Heart left ventricle (tissue), 13 donors: ENCODE measurements at regions not wholly inside any gene's neighbourhood (a gene's known extent, or its start where the extent isn't known, plus 50 kb on each side); places are given as distances from the start of the nearest gene placed in this dataset.

ENCODE experiments used
- POLR2A ChIP-seq, 2 donors: fragments of 450-650 bp; IDR thresholded peaks; one replicate each; pipeline ENCODE4 v1.6.1; 2017; ENCODE audit warnings: antibody characterized with exemption in 2 of 2, mild to moderate bottlenecking in 2 of 2, moderate library complexity in 2 of 2
- TF ChIP-seq, protein P1 (sequence below), 12 donors: fragments of 200-600 bp; sonication (generic) in 4 of 12; IDR thresholded peaks; one replicate each; pipeline versions ENCODE4 v1.5.0 to v1.8.0; 2018 to 2022; ENCODE audit warnings: antibody characterized with exemption in 12 of 12, mild to moderate bottlenecking in 5 of 12
- donor health status: ischemic (EF 13 %, LVEDD 7.1; RV severe dilation, severe dysfunction).
- donor health status: DM: no; HTN: yes; CAD: no.
- donor health status: DM: no; HTN: no; CAD: no.
- donor health status: ischemic (EF 25% LVEDD 6.9; RV normal size, moderate dysfunction).
- donor health status: ischemic (EF 25% LVEDD 5.7; RV mildly dilated, moderate dysfunction).
- donor health status: ischemic (EF 35%, LVEDD 5.7; RV mildly dilated, moderate dysfunction).
- donor health status: nonischemic (EF 11% LVEDD 7.7; RV severe dilation, severe dysfunction).
- donor health status: DM: yes; HTN: yes; CAD: no.
- donor health status: PGD.
- donor health status: ischemic (EF 29% LVEDD 5.4; RV normal size, mild dysfunction).
- donor health status: nonischemic (EF 23%, LVEDD 6.1; RV moderate dilation, normal function).

DNA sequence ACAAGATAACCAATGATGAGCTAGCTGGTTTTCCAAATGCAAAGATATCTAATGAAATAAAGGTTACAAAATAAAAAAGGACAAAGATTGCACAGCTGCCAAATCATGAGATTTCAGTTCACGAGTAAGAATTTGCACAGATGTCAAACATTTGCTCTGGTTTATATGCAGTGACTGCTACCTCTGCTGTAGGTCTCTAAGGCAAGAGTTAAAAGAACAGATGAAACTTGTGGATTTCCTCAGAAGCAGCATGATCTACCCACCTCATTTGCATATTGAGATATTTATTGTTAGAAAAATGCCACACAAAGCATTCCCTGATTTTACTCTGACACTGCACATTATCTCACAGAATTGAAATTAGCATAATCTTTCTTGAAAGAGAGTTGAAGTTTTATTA is 763.2 kb upstream of the ZEB2 start:
- TF ChIP-seq, protein P1, sequence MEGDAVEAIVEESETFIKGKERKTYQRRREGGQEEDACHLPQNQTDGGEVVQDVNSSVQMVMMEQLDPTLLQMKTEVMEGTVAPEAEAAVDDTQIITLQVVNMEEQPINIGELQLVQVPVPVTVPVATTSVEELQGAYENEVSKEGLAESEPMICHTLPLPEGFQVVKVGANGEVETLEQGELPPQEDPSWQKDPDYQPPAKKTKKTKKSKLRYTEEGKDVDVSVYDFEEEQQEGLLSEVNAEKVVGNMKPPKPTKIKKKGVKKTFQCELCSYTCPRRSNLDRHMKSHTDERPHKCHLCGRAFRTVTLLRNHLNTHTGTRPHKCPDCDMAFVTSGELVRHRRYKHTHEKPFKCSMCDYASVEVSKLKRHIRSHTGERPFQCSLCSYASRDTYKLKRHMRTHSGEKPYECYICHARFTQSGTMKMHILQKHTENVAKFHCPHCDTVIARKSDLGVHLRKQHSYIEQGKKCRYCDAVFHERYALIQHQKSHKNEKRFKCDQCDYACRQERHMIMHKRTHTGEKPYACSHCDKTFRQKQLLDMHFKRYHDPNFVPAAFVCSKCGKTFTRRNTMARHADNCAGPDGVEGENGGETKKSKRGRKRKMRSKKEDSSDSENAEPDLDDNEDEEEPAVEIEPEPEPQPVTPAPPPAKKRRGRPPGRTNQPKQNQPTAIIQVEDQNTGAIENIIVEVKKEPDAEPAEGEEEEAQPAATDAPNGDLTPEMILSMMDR (IDR thresholded peaks at IDR 0.05), result no peak
- no peak for TF ChIP-seq POLR2A (IDR thresholded peaks at IDR 0.05)
